Tibial artery (tissue), 4 donors: ENCODE measurements at regions not wholly inside any gene's neighbourhood (a gene's known extent, or its start where the extent isn't known, plus 50 kb on each side); places are given as distances from the start of the nearest gene placed in this dataset.

Source experiments
- DNase-seq, 2 donors: peaks; one replicate each; pipeline ENCODE4 v3.0.0-alpha.2; 2019
- H3K27ac ChIP-seq, 2 donors: fragments of 200-600 bp; sonication (generic) in 1 of 2; 1 replicate in 1 of 2; 2 replicates in 1 of 2; pipeline ENCODE4 v1.5.1; 2018 to 2019; ENCODE audit warnings: mild to moderate bottlenecking in 1 of 2
- H3K27me3 ChIP-seq, 2 donors: fragments of 200-600 bp; sonication (generic) in 1 of 2; one replicate each; pipeline versions ENCODE4 v1.5.1 to v1.6.0; 2016 to 2019
- H3K36me3 ChIP-seq, 3 donors: fragments of 200-600 bp; sonication (generic) in 2 of 3; one replicate each; pipeline ENCODE4 v1.5.1; 2016 to 2019; ENCODE audit warnings: mild to moderate bottlenecking in 2 of 3
- H3K4me1 ChIP-seq, 4 donors: fragments of 200-600 bp; sonication (generic) in 2 of 4; 1 replicate in 3 of 4; 2 replicates in 1 of 4; pipeline ENCODE4 v1.5.1; 2016 to 2019
- H3K4me3 ChIP-seq, 2 donors: fragments of 200-600 bp; sonication (generic) in 1 of 2; 1 replicate in 1 of 2; 2 replicates in 1 of 2; pipeline ENCODE4 v1.5.1; 2018 to 2019; ENCODE audit warnings: mild to moderate bottlenecking in 2 of 2
- H3K9me3 ChIP-seq, 3 donors: fragments of 200-600 bp; sonication (generic) in 1 of 3; one replicate each; pipeline ENCODE4 v1.5.1; 2016 to 2019
- CTCF ChIP-seq, 2 experiments: fragments of 200-600 bp in 1 of 2; fragments of 450-650 bp in 1 of 2; IDR thresholded peaks; one replicate each; pipeline ENCODE4 v1.5.1; 2017 to 2019; ENCODE audit warnings: antibody characterized with exemption in 2 of 2, mild to moderate bottlenecking in 1 of 2, moderate library complexity in 1 of 2
- intact Hi-C: fragments of 100-400 bp; cut with DNase I; formaldehyde crosslinking; loops from one replicate; pipeline ENCODE4 v1.15.0; 2023; ENCODE audit warnings: low total_unique reads

DNA sequence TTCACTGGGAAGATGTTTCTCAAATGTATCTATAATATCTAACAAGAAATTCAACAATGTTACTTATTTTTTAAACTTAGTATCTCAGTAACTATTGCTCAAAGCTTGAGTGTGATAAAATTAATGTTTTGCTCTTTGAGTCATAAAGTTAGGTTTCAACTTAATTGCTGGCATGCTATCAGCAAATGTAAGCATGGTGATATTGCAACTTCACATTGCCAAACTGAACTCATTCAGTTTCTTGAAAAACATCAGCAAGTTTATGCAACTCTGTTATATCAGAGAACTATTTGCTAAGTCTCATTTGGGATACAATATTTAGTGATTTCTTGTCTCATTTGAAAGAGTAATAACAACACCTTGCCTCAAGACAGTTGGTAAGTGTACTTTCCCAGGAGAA, 91.2 kb upstream of the KLF3 start:
- Histone ChIP-seq H3K4me1 (no peaks in the 10 kb centered on the region), H3K27ac (no peak overlapping the region), H3K36me3 (no peaks in the 10 kb centered on the region), H3K9me3 (no peaks in the 10 kb centered on the region), H3K27me3 (no peaks in the 10 kb centered on the region), H3K4me3 (no peak overlapping the region)
- TF ChIP-seq CTCF (IDR thresholded peaks at IDR 0.05) = no peak
- intact Hi-C loops = no loop called here
- no peak for DNase-seq

GRCh38 chr4:38574559-38575333, 89.3 kb upstream of the KLF3 start:
- no peaks in the 10 kb centered on the region for H3K36me3 ChIP-seq
- H3K9me3 ChIP-seq = no peaks in the 10 kb centered on the region
- no peak overlapping the region for H3K4me3 ChIP-seq
- no peak overlapping the region for H3K27ac ChIP-seq
- TF ChIP-seq CTCF (IDR thresholded peaks at IDR 0.05) = no peak
- no peaks in the 10 kb centered on the region for H3K27me3 ChIP-seq
- no peaks in the 10 kb centered on the region for H3K4me1 ChIP-seq
- DNase-seq = no peak
- intact Hi-C loops = no loop called here

DNA sequence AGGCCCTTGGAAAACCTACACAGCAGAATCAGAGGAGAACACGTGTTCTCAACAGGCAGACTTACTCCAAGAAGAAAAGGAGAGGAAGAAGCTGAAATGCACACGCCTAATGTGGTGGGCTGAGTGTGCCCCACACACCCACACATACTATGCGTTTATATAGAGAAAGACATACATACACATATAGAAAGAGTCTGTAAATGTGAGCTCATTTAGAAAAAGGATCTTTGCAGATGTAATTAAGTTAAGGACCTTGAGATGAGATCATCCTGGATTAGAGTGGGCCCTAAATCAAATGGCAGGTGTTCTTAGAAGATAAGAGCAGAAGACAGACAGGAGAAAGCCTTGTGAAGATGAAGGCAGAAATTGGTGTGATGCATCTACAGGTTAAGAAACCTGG, 87.2 kb upstream of the KLF3 start:
- TF ChIP-seq CTCF (IDR thresholded peaks at IDR 0.05) = no peak
- intact Hi-C loops = no loop called here

DNA sequence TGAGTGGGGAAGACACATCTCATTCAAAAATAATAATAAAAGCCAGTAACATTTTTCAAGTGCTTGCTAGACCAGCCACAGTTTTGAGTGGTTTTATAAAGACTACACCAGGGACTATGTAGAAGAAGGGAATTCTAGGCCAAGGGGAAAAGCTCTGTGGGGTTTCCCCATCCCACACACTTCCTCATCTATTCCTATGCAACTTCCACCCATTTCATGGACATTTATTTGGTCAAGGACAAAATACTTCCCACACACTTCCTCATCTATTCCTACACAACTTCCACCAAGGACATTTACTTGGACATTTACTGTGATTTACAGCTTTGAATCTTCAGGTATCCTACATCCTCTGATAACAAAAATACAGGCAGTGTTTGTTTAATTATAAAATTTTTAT, 86.5 kb upstream of the KLF3 start:
- H3K4me3 ChIP-seq = no peak overlapping the region
- intact Hi-C loops = no loop called here
- H3K27me3 ChIP-seq = no peaks in the 10 kb centered on the region
- no peak for TF ChIP-seq CTCF (IDR thresholded peaks at IDR 0.05)
- no peaks in the 10 kb centered on the region for H3K36me3 ChIP-seq
- H3K27ac ChIP-seq = no peak overlapping the region
- H3K4me1 ChIP-seq = no peaks in the 10 kb centered on the region
- no peaks in the 10 kb centered on the region for H3K9me3 ChIP-seq
- no peak for DNase-seq

More for the DNA sequence above, 87.2 kb upstream of the KLF3 start:
- H3K27me3 ChIP-seq = no peaks in the 10 kb centered on the region
- H3K27ac ChIP-seq = no peak overlapping the region
- H3K9me3 ChIP-seq = no peaks in the 10 kb centered on the region
- DNase-seq = no peak
- H3K4me1 ChIP-seq = no peaks in the 10 kb centered on the region
- H3K36me3 ChIP-seq = no peaks in the 10 kb centered on the region
- H3K4me3 ChIP-seq = no peak overlapping the region

GRCh38 chr4:38581426-38582106, 82.4 kb upstream of the KLF3 start:
- no peaks in the 10 kb centered on the region for H3K9me3 ChIP-seq
- no peak for TF ChIP-seq CTCF (IDR thresholded peaks at IDR 0.05)
- no peaks in the 10 kb centered on the region for H3K36me3 ChIP-seq
- no peak overlapping the region for H3K27ac ChIP-seq
- H3K27me3 ChIP-seq = no peaks in the 10 kb centered on the region
- DNase-seq = no peak
- intact Hi-C loops = no loop called here
- no peak overlapping the region for H3K4me3 ChIP-seq
- no peaks in the 10 kb centered on the region for H3K4me1 ChIP-seq
